Keratinocyte (primary cell): ENCODE measurements at regions not wholly inside any gene's neighbourhood (a gene's known extent, or its start where the extent isn't known, plus 50 kb on each side); places are given as distances from the start of the nearest gene placed in this dataset.
A peak's percentile ranks its signal among the peaks of the same experiment; 100 is the strongest.

Experiments used
- CTCF ChIP-seq, 3 experiments: IDR thresholded peaks in 1 of 3; conservative IDR thresholded peaks in 1 of 3; optimal IDR thresholded peaks in 1 of 3; 2 replicates in 2 of 3; 3 replicates in 1 of 3; pipeline versions ENCODE3 to v1.5.1; 2011; ENCODE audit warnings: low read length in 3 of 3, mild to moderate bottlenecking in 3 of 3, moderate library complexity in 2 of 3, control low read depth in 1 of 3, inconsistent platforms in 1 of 3; ENCODE audit not compliant: insufficient read depth in 2 of 3; ENCODE audit errors: extremely low read depth in 1 of 3
- EZH2 ChIP-seq: IDR thresholded peaks from one replicate; pipeline ENCODE4 v1.6.1; 2012; ENCODE audit warnings: inconsistent platforms, mild to moderate bottlenecking, low read length, moderate library complexity

GRCh38 chr18:22349317-22349898, 68.3 kb downstream of the CTAGE1 start:
- TF ChIP-seq EZH2 (peak; percentile 18), CTCF (optimal IDR thresholded peaks at IDR 0.05 in 1 of 3, IDR thresholded peaks at IDR 0.05 in 1 of 3, conservative IDR thresholded peaks at IDR 0.05 in 1 of 3; ENCODE audit: extremely low read depth in 1 of 3, insufficient read depth in 2 of 3, low read length in 3 of 3) (no peak)
